BE2C (cell line): ENCODE measurements at regions not wholly inside any gene's neighbourhood (a gene's known extent, or its start where the extent isn't known, plus 50 kb on each side); places are given as distances from the start of the nearest gene placed in this dataset.
"Not testable (repeated sequence)": the region's sequence is repeated elsewhere in the genome, so short reads cannot be mapped to it uniquely, and the experiment has no call there.

Experiments
- DNase-seq: peaks from one replicate; pipeline ENCODE4 v3.0.0-alpha.2; 2020
- H3K27me3 ChIP-seq: fragments of 250-450 bp; sonication (Bioruptor Pico); 2 replicates; pipeline ENCODE4 v1.5.1; 2020; ENCODE audit warnings: mild to moderate bottlenecking
- H3K36me3 ChIP-seq: fragments of 250-450 bp; sonication (Bioruptor Pico); 2 replicates; pipeline ENCODE4 v1.5.1; 2020; ENCODE audit warnings: mild to moderate bottlenecking
- H3K4me1 ChIP-seq: fragments of 250-450 bp; sonication (Bioruptor Pico); 2 replicates; pipeline ENCODE4 v1.5.1; 2020
- H3K4me3 ChIP-seq: 2 replicates; pipeline ENCODE4 v1.5.1; 2011; ENCODE audit warnings: low read depth, low read length
- H3K9me3 ChIP-seq: fragments of 250-450 bp; sonication (Bioruptor Pico); 2 replicates; pipeline ENCODE4 v1.5.1; 2020
- CTCF ChIP-seq: IDR thresholded peaks from 2 replicates; pipeline ENCODE4 v1.5.1; 2012; ENCODE audit warnings: mild to moderate bottlenecking, low read depth, low read length

GRCh38 chr2:7759898-7760297, 842.7 kb downstream of the RNF144A start:
- Histone ChIP-seq H3K36me3 (no peaks in the 10 kb centered on the region), H3K27me3 (no peaks in the 10 kb centered on the region), H3K9me3 (peaks cover 2% of the 10 kb centered on the region; the same call in 1 of the 2 replicates), H3K4me3 (no peak overlapping the region), H3K4me1 (no peaks in the 10 kb centered on the region)
- DNase-seq: no peak
- TF ChIP-seq CTCF: no peak

GRCh38 chr2:7763418-7763817, 846.2 kb downstream of the RNF144A start:
- not testable (repeated sequence) for H3K4me3 ChIP-seq, H3K27me3 ChIP-seq, H3K36me3 ChIP-seq, DNase-seq, H3K9me3 ChIP-seq, H3K4me1 ChIP-seq

- Histone ChIP-seq H3K4me3 (no peak overlapping the region), H3K4me1 (no peaks in the 10 kb centered on the region), H3K36me3 (no peaks in the 10 kb centered on the region; the same call in 1 of the 2 replicates), H3K9me3 (peaks cover 2% of the 10 kb centered on the region; the same call in 1 of the 2 replicates), H3K27me3 (no peaks in the 10 kb centered on the region)
- TF ChIP-seq CTCF: no peak
- no peak for DNase-seq
Measured at GRCh38 chr2:7765236-7765635, 848.0 kb downstream of the RNF144A start.

- H3K27me3 ChIP-seq: no peaks in the 10 kb centered on the region
- TF ChIP-seq CTCF: no peak
Measured at GRCh38 chr2:7766088-7766722, 849.0 kb downstream of the RNF144A start.

GRCh38 chr2:7766978-7767565, 849.9 kb downstream of the RNF144A start:
- Histone ChIP-seq H3K27me3 (no peaks in the 10 kb centered on the region), H3K9me3 (peaks cover 2% of the 10 kb centered on the region; the same call in 1 of the 2 replicates), H3K36me3 (no peaks in the 10 kb centered on the region; the same call in 1 of the 2 replicates), H3K4me1 (no peaks in the 10 kb centered on the region), H3K4me3 (no peak overlapping the region)
- no peak for TF ChIP-seq CTCF
- no peak for DNase-seq

More at GRCh38 chr2:7766088-7766722, 849.0 kb downstream of the RNF144A start:
- no peaks in the 10 kb centered on the region for H3K4me1 ChIP-seq
- no peak for DNase-seq
- no peaks in the 10 kb centered on the region; the same call in 1 of the 2 replicates for H3K36me3 ChIP-seq
- no peak overlapping the region for H3K4me3 ChIP-seq
- H3K9me3 ChIP-seq: peaks cover 2% of the 10 kb centered on the region; the same call in 1 of the 2 replicates

- TF ChIP-seq CTCF: no peak
- DNase-seq: no peak
- Histone ChIP-seq H3K9me3 (peaks cover 2% of the 10 kb centered on the region; the same call in 1 of the 2 replicates), H3K36me3 (no peaks in the 10 kb centered on the region; the same call in 1 of the 2 replicates), H3K4me3 (no peak overlapping the region), H3K27me3 (no peaks in the 10 kb centered on the region), H3K4me1 (no peaks in the 10 kb centered on the region)
Measured at GRCh38 chr2:7767902-7768301, 850.7 kb downstream of the RNF144A start.
